GM18907 (cell line): ENCODE measurements at regions not wholly inside any gene's neighbourhood (a gene's known extent, or its start where the extent isn't known, plus 50 kb on each side); places are given as distances from the start of the nearest gene placed in this dataset.
"Not testable (repeated sequence)": the region's sequence is repeated elsewhere in the genome, so short reads cannot be mapped to it uniquely, and the experiment has no call there.

Experiments
- ATAC-seq: cut with Tn5 transposase; IDR thresholded peaks from one replicate; pipeline ENCODE4 v1.9.1; 2021; ENCODE audit warnings: mild to moderate bottlenecking, moderate library complexity; ENCODE audit not compliant: unreplicated experiment

DNA sequence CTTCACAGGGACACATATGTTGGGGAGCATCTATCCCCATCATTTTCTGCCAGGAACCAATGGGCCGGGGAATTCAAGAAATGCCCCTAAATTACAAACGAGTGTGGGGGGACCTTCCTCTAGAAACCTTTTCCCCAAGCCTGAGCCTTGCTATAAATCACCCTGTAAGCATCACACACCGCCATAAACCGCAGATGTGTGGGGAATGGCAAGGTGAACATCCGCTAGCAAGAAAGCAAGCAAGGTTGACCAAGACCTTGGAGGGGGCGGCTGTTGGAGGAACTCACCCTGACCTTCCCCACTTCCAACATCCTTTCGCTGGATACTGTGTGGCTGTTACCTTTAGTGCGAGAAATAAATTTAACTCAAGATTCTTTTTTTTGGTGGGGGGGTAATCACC lies 693.3 kb upstream of the TBX3 start:
- ATAC-seq = no peak

DNA sequence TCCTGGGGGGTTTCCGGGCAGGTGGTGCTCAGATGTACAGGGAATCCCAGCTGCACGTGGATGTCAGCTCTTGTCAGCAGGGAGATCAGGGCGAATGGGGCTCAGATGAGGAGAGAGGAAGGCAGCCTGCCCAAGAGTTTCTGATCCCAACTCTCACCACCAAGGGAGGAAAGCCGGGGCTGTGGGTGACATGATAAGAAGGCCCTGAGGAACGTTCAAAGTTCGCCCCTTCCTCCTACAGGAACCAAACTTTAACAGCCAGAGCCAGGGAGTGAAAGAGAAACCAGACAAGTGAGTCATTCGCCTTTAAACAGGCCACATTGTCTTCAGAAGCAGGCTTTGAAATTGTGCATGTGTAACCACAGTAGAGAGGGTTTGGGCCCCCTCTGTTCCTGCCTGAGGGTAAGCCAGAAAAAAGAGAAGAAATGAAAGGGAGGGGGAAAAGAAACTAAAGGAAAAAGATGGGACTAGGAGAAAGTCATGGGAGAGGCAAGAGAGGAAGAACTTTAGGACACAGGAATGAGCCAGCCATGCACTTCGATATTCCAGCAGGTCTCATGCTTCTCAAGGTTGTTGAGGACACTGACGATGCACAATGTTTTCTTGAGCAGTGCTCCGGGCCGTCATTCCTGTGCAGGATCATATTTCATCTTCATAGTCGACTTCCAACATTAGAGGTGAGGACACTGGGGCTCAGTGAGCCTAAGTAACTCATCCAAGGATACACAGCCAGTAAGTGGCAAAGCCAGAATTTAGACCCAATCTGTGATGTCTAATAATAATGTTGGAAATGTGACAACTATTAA lies 691.4 kb upstream of the TBX3 start:
- ATAC-seq = peak; percentile 94

DNA sequence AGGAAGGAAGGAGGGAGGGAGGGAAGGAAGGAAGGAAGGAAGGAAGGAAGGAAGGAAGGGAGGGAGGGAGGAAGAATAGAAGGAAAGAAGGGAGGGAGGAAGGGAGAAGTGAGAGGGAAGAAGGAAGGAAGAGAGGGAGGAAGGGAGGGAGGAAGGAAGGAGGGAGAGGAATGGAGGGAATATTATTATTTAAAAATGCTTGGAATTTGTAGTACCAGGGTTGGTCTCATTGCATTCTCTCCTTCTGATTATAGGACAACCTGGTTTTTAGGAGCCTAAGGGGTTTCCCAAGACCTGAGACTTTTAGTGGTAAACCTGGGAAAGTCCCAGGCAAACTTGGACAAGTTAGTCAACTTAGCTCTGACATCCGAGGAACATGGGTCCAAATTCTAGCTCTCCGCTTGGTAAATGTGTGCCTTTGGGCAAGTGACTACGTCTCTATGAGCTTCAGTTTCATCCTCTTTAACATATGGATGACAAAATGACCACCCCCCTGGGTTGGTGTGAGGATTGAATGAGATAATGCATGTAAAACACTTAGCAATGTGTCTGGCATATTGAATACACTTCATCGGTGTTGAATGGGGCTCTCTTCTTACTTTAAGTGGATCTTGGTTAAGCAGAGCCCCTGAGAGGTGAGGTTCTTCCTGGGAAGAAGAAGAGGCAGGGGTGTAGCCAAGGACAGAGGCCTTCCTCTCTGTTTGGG lies 690.7 kb upstream of the TBX3 start:
- ATAC-seq = peak; percentile 26

DNA sequence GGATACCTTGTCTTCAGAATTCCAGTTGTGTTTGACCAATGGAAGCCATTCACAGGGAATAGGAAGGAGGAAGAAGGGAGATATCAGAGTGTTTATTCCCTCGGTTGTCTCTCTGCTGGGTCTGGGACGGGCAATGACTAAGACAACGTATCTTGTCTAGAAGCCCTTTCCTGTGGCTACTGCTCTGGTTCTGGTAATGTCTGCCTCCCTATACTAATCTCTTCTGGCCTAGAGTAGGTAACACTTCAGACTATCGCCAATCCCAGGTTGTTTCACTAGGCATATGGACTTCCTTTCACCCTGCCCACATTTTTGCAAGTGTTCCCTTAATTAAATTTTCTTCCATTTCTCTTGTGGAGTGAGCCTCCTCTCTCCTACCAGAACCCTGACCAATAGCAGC lies 687.7 kb upstream of the TBX3 start:
- ATAC-seq = no peak

DNA sequence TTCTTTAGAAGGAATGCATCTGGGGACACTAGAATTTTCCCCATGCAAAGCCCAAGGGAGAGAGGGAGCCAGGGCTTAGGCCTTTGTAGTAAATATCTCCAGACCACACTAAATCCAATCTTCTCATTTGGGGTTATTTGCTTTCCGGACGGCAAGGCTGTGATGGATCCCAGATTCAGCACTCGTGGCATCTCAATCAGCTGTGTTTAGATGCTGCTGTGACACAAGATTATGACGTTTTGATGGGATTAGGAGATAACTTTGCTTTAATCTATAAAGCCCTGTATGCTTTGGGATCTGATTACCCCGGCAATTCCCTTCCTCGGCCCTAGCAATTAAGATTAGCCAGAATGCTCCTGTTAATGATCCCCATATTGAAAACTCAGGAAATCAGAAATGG lies 686.7 kb upstream of the TBX3 start:
- ATAC-seq = no peak

DNA sequence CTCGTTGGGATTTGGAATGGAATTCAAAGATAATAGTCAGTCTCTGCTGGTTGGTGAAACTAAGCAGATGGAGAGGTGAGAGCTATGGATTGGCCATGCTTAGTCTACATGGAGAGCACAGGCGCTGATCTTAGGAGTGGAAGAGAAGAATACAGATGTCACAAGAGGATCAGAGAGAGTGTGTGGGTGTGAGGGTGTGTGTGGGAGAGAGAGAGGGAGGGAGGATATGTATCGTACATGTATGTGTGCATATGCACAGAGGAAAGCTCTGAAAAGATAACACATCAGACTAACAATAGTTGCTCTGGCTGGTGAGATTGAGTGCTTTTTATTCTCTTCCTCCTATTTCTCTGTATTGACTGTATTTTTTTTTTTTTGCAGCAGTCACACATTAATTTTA lies 686.2 kb upstream of the TBX3 start:
- ATAC-seq = no peak

DNA sequence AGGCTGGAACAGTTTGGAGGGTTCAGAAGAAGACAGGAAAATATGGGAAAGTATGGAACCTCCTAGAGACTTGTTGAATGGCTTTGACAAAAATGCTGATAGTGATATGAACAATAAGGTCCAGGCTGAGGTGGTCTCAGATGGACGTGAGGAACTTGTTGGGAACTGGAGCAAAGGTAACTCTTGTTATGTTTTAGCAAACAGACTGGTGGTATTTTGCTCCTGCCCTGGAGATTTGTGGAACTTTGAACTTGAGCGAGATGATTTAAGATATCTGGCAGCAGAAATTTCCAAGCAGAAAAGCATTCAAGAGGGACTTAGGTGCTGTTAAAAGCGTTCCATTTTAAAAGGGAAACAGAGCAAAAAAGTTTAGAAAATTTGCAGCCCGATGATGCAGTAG lies 682.3 kb upstream of the TBX3 start:
- not testable (repeated sequence) for ATAC-seq

DNA sequence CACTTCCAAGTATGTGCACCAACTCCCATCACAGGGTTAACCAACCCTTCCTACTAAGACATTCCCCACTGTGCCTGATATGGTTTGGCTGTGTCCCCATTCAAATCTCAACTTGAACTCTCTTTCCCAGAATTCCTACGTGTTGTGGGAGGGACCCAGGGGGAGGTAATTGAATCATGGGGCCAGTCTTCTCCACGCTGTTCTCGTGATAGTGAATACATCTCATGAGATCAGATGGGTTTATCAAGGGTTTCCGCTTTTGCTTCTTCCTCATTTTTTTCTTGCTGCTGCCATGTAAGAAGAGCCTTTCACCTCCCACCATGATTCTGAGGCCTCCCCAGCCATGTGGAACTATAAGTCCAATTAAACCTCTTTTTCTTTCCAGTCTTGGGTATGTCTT lies 681.8 kb upstream of the TBX3 start:
- ATAC-seq = not testable (repeated sequence)

DNA sequence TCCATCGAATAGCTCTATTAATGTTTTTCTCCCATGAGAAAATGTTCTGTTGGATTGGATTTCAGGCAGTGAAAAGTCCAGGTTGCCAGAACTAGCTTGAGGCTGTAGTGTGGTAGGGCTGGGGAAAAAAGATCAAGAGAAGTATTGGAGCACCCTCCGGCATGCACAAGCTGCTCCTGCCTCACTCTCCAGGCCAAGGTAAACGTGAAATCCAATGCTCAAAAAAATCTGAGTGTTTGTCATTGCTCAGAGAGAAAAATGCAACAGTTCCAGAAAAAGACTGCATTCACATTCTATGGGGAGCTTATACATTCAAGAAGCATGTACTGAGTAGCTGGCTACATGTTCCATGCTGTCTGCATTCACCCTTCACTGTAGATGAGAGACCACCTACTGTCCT lies 680.9 kb upstream of the TBX3 start:
- ATAC-seq = no peak

DNA sequence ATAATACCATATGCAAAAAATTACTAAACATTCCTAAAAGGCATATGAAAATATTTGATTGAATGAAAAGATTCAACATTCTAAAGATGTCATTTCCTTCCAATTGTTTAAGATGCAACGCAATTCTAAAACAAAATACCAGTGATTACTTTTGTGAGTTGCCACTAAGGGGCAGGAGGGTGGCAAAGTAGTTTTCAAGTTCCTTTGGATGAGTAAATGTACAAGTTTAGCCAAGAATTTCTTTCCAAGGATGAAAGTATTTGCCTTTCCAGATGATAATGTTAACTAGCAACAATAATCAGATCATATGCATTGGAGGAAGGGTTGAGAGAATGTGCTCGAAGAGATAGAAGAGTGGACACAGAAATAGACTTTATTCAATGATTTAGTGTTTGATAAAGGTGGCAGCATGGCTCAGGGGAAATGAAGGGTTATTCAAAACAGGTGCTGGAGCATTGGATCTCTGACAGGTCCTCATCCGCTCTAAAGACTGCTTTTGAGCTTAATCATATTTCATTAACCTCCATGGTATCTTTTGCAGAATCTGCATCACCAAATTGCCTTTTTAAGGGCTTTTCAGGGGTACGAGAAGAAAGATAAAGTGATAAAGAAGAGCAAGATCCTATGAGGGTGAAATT lies 678.5 kb upstream of the TBX3 start:
- no peak for ATAC-seq

DNA sequence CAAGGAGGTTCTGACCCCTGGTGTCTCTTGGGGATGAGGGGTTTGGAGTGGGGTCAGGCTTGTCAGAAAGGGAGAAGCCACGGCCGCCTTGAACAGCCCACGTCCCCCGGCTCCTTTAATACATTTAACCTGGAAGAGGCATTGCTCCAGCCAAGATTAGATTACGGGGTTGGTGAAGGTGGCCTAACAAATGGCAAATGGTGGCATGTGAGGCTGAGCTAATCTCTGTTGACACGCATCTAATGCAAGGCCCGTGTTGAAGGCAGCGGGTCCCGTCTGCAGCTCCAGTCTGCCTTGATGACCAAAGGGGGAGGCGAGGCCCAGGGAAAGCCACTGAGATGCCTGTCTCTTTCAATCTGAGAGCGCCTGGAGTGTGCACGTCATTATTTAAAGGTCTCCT lies 673.7 kb upstream of the TBX3 start:
- no peak for ATAC-seq

DNA sequence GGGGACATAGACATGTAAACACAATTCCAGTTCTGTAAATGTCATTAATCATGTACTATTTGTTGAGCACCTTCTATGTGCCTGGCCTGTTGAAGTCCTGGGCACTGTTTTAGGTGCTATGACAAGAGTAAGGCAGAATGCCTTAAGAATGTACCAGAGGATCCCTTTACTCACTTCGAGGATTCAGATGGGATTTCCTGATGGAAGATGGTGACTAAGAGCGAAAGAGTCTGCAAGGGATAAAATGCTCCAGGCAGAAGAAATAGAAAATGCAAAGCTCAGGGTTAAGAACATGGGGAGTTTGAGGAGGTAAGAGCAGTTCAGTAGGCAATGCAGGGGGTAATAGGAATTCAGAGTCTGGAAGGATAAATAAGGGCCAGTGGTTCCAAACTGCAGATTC lies 671.3 kb upstream of the TBX3 start:
- ATAC-seq = no peak

DNA sequence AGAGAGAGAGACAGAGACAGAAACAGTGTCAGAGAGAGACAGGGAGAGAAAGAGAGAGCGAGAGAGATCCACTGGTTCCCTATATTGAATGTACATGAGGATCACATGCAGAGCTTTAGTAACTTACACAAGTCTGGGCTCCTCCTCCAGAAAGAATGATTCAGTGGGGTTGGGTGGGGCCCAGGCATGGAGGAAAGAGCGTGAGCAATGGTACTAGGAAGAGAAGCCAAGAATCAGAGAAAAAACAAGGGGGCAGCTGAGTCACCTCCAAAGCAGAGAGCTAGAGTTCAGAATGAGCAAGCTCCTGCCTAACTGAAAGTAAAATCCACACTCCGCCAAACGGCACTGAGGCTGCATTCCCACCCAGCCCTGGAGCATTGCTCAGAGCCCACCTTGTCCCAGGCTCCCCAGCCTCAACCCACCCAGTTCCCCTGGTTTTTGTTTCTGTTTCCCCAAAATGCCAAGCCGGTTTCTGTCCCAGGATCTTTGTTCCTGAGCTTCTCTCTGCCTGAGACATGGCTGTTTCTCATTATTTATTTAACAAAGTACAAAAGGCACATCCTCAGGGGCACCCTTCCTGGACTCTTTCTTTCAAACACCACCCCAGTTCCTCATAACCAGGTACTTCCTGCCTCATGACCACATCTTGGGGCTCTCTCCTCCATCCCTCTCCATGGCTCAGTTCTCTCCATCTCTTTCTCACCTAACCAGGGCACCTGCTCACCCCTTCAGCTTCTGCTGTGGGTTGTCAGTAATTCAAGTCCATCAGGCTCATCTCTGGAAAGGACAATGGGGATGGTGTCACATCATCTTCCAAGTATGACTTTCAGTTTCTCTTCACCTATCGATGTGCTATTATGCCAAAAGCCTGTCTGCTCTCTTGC lies 670.3 kb upstream of the TBX3 start:
- ATAC-seq = no peak

DNA sequence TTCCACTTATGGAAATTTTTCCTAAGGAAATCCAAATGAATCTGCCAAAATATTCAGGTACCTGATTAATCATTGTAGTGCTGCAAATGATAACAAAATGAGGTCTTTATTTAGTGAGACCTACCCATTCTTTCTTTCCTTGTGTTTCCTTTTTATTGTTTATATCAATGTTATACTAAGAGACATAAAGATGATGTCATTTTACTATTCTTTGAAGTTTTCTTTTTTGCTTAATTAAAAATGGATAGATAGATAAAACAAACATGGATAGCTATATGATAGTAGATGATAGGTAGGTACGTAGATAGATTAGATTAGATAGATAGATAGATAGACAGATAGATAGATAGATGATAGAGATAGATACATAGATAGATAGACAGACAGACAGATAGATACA lies 669.5 kb upstream of the TBX3 start:
- no peak for ATAC-seq

DNA sequence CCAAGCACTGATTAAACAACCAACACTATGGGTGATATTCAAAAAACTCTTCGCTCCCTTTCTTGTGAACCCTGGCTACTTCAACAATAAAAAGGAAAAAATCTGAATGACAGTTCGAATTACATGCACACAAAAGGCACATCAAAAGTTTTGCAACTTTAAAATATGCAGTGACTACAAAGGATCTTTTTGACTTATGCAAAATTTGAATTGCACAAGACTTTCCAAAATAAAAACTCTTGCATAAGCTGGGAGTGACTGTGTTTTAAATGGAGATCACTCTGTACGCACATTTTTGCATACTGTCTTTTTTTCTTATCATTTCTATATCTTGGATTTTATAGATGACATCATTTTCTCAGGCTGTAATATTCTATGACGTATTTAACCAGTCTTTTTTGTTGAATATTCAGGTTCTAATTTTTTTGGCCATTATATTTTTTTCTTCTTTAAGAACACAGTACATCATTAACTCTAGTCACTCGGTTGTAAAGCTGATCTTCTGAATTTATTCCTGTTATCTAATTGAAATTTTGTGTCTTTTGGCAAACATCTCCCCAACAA lies 667.6 kb upstream of the TBX3 start:
- ATAC-seq = no peak

DNA sequence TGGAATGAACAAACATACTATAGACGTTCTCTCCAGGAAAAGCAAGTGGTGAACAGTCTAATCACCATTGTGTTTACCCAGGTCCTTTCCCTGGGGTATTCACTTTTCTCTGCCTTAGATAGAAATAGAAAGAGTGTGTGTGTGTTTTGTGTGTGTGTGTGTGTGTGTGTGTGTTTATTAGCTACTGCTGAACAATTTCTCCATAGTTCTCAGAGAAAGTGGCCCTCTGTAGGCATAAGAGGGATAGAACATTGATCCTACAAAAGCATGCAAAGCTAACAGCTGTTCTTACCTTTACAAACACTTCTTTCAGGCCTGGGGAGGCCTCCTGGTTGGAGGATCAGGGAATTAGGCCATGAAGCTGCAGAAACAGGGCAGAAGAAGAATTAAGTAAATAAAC lies 665.7 kb upstream of the TBX3 start:
- no peak for ATAC-seq

DNA sequence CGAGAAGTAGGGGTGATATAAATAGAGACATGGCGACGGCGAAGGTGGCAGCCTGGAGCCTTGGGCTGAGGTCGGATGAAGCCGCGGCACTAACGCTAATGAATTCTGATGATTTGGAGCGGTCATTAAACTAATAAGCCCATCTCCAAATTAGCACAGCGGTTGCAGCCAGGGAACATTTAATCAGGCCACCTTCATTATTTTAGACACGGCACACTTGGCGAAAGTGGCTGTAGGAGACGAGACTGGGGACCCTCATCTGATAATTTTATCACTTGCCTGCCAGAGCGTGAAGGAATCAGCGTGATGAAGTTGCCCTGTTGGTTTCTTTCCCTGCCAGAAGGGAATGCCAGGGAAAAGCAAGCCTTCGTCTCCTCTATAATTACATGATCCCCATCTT lies 664.3 kb upstream of the TBX3 start:
- ATAC-seq = no peak

DNA sequence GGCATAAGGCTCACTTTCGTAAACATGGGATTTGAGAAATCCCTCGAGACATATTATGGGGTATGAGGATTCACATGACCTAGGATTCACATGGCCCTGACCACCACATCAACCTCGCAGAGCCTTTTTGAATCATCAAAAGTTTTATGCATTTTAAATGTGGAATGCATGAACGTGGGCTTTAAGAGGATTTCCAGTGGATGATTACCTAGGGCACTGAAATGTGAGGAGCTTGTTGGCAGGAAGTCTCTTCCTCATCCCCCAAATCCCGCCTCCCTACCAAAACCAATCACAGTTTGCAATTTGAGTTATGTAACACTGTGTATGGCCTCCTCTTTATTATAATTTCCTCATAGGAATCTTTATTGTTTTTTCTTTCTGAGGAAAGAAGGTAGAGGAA lies 659.6 kb upstream of the TBX3 start:
- no peak for ATAC-seq

DNA sequence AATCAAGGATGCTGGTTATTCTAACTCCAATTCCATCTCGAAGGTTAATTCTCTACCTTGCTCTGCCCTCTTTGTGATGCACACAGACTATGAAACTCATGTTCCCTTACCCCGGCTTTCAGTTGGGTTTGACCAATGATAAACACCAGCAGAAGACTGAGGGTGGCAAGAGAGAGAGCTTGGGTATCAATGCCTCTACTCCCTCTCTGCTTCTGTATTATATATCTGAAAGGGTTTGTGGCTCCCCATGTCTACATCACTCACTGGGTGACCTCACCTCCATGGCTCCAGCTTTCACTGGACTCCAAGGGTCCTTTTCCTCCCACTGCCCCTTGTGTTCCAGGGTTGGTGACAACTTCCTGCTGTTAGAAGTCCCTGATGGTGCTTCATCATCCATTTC lies 659.0 kb upstream of the TBX3 start:
- ATAC-seq = no peak

DNA sequence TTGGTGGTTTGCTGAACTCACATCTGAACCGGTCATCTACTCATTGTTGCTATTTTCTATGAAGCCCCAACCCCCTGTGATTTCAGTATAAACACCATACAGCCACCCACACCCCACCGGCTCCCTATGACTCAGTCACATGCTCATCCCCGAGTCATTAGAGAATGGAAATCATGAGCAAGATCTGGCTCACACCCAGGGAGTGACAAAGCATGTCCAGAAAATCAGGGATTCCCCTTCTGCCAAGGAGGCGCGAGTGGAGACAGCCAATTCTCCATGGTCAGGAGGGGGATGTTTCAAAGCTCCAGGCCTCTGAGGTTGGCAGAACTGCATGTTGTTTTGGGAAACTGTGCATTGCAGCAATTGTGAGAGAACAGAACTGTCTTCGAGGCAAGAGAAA lies 657.5 kb upstream of the TBX3 start:
- ATAC-seq = no peak
